Neutrophil (primary cell): ENCODE measurements at regions not wholly inside any gene's neighbourhood (a gene's known extent, or its start where the extent isn't known, plus 50 kb on each side); places are given as distances from the start of the nearest gene placed in this dataset.

Experiments
- H3K27ac ChIP-seq: fragments of 200-600 bp; sonication (generic); 2 replicates; pipeline ENCODE4 v1.5.1; 2016; ENCODE audit warnings: mild to moderate bottlenecking, moderate library complexity
- H3K27me3 ChIP-seq: fragments of 200-600 bp; sonication (generic); 2 replicates; pipeline ENCODE4 v1.6.0; 2016; ENCODE audit warnings: mild to moderate bottlenecking
- H3K36me3 ChIP-seq: fragments of 200-600 bp; sonication (generic); 2 replicates; pipeline ENCODE4 v1.5.1; 2017
- H3K4me1 ChIP-seq, 2 experiments: fragments of 200-600 bp in 1 of 2; sonication (generic) in 1 of 2; 1 replicate in 1 of 2; 2 replicates in 1 of 2; pipeline versions ENCODE4 v1.5.1 to v1.6.1; 2013 to 2016; ENCODE audit warnings: low read depth in 1 of 2, low read length in 1 of 2, mild to moderate bottlenecking in 1 of 2, moderate library complexity in 1 of 2; ENCODE audit not compliant: control insufficient read depth in 1 of 2, insufficient read depth in 1 of 2
- H3K4me3 ChIP-seq, 2 experiments: fragments of 200-600 bp in 1 of 2; sonication (generic) in 1 of 2; 1 replicate in 1 of 2; 2 replicates in 1 of 2; pipeline ENCODE4 v1.5.1; 2013 to 2016; ENCODE audit warnings: low read depth in 1 of 2, low read length in 1 of 2, mild to moderate bottlenecking in 1 of 2, moderate library complexity in 1 of 2
- H3K9me3 ChIP-seq: fragments of 200-600 bp; sonication (generic); 2 replicates; pipeline ENCODE4 v1.5.1; 2016
- TF ChIP-seq, protein P1 (sequence below): fragments of 200-600 bp; sonication (generic); IDR thresholded peaks from 2 replicates; pipeline ENCODE4 v1.5.1; 2016; ENCODE audit warnings: antibody characterized with exemption

- no peaks in the 10 kb centered on the region for H3K36me3 ChIP-seq
- no peaks in the 10 kb centered on the region for H3K4me1 ChIP-seq
- no peak overlapping the region for H3K27ac ChIP-seq
- H3K4me3 ChIP-seq: no peak overlapping the region
- H3K9me3 ChIP-seq: no peaks in the 10 kb centered on the region
- no peaks in the 10 kb centered on the region for H3K27me3 ChIP-seq
- TF ChIP-seq, protein P1, sequence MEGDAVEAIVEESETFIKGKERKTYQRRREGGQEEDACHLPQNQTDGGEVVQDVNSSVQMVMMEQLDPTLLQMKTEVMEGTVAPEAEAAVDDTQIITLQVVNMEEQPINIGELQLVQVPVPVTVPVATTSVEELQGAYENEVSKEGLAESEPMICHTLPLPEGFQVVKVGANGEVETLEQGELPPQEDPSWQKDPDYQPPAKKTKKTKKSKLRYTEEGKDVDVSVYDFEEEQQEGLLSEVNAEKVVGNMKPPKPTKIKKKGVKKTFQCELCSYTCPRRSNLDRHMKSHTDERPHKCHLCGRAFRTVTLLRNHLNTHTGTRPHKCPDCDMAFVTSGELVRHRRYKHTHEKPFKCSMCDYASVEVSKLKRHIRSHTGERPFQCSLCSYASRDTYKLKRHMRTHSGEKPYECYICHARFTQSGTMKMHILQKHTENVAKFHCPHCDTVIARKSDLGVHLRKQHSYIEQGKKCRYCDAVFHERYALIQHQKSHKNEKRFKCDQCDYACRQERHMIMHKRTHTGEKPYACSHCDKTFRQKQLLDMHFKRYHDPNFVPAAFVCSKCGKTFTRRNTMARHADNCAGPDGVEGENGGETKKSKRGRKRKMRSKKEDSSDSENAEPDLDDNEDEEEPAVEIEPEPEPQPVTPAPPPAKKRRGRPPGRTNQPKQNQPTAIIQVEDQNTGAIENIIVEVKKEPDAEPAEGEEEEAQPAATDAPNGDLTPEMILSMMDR: no peak
Measured at GRCh38 chr22:47822422-47822821, 1060.0 kb downstream of the TBC1D22A start.

GRCh38 chr22:47818496-47818895 is 1056.0 kb downstream of the TBC1D22A start:
- no peak overlapping the region for H3K4me3 ChIP-seq
- no peaks in the 10 kb centered on the region for H3K4me1 ChIP-seq
- TF ChIP-seq, protein P1: no peak
- H3K9me3 ChIP-seq: no peaks in the 10 kb centered on the region
- no peak overlapping the region for H3K27ac ChIP-seq
- no peaks in the 10 kb centered on the region for H3K36me3 ChIP-seq
- no peaks in the 10 kb centered on the region for H3K27me3 ChIP-seq

DNA sequence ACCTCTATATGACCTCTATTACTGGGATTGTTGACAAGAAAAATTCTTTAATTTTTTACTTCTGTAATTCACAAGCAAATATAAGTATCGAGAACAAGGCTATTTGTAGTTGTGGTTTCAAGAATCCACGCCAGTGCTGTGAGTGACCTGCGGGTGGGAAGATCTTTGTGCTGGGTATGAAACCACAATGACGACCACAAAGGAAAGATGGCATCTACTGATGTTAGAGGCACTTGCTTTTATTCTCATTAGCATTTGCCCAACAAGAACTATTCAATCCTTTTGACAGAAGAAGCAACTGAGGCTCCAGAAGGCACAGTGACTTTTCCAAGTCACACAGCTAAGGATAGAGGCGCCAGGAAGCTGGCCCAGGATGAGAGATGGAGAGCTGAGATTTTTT is 1054.9 kb downstream of the TBC1D22A start:
- H3K4me3 ChIP-seq: no peak overlapping the region
- TF ChIP-seq, protein P1: no peak
- no peaks in the 10 kb centered on the region for H3K36me3 ChIP-seq
- H3K27me3 ChIP-seq: no peaks in the 10 kb centered on the region
- no peaks in the 10 kb centered on the region for H3K9me3 ChIP-seq
- H3K4me1 ChIP-seq: no peaks in the 10 kb centered on the region
- no peak overlapping the region for H3K27ac ChIP-seq

GRCh38 chr22:47816863-47817210 is 1054.4 kb downstream of the TBC1D22A start:
- H3K9me3 ChIP-seq: no peaks in the 10 kb centered on the region

DNA sequence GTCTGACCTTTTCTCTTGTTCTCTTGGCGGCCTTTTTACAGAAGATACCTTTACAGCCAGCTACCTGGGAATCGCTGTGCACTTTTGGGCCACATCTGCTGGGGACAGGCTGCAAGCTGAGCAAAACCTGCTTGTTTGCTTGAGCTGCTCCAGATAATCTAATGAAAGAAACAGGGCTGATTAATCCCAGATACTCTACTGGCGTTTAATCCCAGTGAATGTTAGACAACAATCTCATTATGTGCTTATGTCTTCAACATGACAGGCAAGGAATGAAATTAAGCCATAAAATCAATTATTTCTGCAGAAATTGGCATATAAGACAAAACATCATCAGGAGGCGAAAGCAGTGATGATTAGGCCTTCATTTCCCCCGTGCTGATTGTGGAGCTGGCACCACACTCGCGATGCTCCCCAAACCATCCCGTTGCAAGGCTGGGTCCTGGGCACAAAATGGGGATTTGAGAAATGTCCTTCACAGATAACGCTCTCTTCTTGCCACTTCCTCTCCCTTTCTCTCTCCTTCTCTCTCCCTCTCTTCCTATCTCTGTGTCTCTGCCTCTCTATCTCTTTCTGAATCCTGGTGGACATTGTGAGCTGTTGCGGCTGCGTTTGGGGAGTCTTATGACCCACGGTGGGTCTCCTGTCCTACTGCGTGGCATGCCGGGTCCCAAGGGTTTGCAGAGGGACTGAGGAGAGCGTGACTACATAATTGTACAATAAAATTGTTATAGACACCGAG is 1053.8 kb downstream of the TBC1D22A start:
- H3K9me3 ChIP-seq: no peaks in the 10 kb centered on the region
- H3K4me3 ChIP-seq: no peak overlapping the region
- no peaks in the 10 kb centered on the region for H3K27me3 ChIP-seq
- TF ChIP-seq, protein P1: no peak
- no peaks in the 10 kb centered on the region for H3K4me1 ChIP-seq
- no peaks in the 10 kb centered on the region for H3K36me3 ChIP-seq
- no peak overlapping the region for H3K27ac ChIP-seq

More at GRCh38 chr22:47816863-47817210, 1054.4 kb downstream of the TBC1D22A start:
- H3K27me3 ChIP-seq: no peaks in the 10 kb centered on the region
- H3K27ac ChIP-seq: no peak overlapping the region
- no peak overlapping the region for H3K4me3 ChIP-seq
- TF ChIP-seq, protein P1: no peak
- H3K36me3 ChIP-seq: no peaks in the 10 kb centered on the region
- no peaks in the 10 kb centered on the region for H3K4me1 ChIP-seq
